H1 (cell line): ENCODE measurements at regions not wholly inside any gene's neighbourhood (a gene's known extent, or its start where the extent isn't known, plus 50 kb on each side); places are given as distances from the start of the nearest gene placed in this dataset.

Experiments used
- CHD7 ChIP-seq: fragments of 300-600 bp; sonication (generic); IDR thresholded peaks from 2 replicates; pipeline ENCODE4 v1.7.1; 2012; ENCODE audit warnings: low read length, moderate library complexity, mild to moderate bottlenecking, inconsistent platforms; ENCODE audit not compliant: insufficient replicate concordance
- KDM5A ChIP-seq: fragments of 200-600 bp; IDR thresholded peaks from 2 replicates; pipeline ENCODE4 v1.7.1; 2012; ENCODE audit warnings: mild to moderate bottlenecking, low read length, inconsistent platforms, mixed read lengths

GRCh38 chr4:130432289-130432688 is 1336.3 kb downstream of the C4orf33 start (continued):
- no peak for TF ChIP-seq KDM5A
- TF ChIP-seq CHD7, result no peak
- TF ChIP-seq, all 59 proteins: peak for 0
